ENCODE measurements at regions not wholly inside any gene's neighbourhood (a gene's known extent, or its start where the extent isn't known, plus 50 kb on each side); places are given as distances from the start of the nearest gene placed in this dataset.

DNA sequence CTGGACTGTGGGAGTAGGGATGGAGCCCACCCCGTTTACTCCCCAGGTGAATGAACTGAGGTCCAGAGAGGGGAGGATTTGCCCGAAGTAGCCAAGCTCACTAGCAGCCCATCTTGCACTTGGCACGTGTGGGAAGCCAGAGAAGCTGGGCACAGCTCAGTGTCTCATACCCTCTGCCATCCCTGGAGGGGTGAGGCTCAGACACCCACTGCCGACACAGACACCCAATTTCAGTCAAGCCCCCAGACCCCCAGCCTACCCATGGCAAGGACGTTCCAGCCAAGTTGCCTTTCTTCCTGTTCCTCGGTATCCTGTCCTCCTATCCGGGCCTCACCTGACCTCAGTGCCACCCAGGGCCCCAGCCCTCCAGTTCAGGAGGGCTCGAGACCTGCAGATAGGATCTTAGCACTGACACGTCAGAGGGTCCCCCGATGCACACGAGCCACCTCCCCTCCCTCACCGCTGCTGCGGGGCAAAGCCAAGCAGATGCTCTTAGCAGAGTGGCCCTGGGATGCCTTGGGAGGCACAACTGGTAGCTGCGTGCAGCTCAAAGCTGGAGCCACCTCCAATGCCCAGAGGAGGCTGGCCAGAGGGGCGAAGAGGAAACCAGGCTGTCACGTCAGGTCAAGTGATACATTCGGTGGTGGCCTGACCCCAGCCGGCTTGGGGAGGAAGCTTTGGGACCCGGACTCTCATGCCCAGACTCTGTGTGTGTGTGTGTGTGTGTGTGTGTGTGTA is 90.4 kb upstream of the TNRC6C start:
- Mint-ChIP-seq H3K9me3 (no peaks in the 10 kb centered on the region), H3K27me3 (no peaks in the 10 kb centered on the region), H3K36me3 (no peaks in the 10 kb centered on the region), H3K27ac (no peak overlapping the region), H3K4me3 (no peak overlapping the region), H3K4me1 (peaks cover 47% of the 10 kb centered on the region)

DNA sequence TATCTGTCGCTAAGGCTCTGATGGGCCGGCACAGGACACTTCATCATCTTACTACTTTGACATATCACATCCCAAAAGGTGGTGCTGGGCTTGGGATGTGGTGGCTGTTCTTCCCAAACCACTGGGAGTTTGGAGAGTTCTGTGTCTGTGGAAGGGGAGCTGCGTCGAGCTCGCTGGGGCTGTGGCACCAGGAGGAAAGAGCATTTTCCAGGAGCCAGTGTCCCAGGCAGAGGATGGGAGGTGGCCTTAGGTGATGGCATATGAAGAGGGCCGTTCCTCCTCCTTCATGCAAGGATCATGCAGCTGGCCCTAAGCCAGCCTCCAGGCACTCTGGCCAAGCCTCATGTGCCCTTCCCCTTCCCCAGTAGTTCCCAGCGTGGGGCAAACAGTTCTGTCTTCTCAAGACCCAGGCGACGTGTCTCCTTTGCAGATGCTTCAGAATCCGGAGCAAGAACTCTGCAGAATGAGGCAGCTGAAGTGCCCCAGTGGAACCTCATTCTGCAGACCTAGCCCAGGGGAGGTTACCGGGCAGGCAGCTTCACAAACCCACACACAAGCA is 89.4 kb upstream of the TNRC6C start:
- peaks cover 51% of the 10 kb centered on the region for H3K4me1 Mint-ChIP-seq
- H3K27ac Mint-ChIP-seq: no peak overlapping the region
- no peak overlapping the region for H3K4me3 Mint-ChIP-seq
- H3K9me3 Mint-ChIP-seq: no peaks in the 10 kb centered on the region
- H3K27me3 Mint-ChIP-seq: no peaks in the 10 kb centered on the region
- no peaks in the 10 kb centered on the region for H3K36me3 Mint-ChIP-seq

DNA sequence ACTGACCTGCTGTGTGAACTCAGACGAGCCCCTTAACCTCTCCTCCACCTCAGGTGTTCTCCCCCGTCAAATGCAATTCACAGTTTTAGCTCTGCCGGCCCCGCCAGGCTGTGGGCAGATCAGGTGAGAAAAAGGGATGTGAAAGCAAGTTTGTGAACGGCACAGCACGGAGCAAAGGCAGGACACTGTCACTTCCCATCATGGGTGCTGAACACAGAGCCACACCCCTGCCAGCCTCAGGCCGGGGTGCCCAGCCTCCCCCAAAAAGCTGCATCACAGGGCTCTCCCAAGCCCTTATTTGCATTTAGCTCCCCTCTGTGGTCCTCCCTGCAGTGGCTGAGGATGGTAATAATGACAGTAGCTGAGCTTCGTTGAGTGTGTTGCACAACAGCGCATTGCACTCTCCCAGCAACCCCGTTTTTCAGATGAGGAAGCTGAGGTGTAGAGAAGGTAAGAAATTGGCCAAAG is 88.8 kb upstream of the TNRC6C start:
- Mint-ChIP-seq H3K27ac (no peak overlapping the region), H3K4me3 (no peak overlapping the region), H3K4me1 (peaks cover 54% of the 10 kb centered on the region), H3K9me3 (no peaks in the 10 kb centered on the region), H3K27me3 (no peaks in the 10 kb centered on the region), H3K36me3 (no peaks in the 10 kb centered on the region)

DNA sequence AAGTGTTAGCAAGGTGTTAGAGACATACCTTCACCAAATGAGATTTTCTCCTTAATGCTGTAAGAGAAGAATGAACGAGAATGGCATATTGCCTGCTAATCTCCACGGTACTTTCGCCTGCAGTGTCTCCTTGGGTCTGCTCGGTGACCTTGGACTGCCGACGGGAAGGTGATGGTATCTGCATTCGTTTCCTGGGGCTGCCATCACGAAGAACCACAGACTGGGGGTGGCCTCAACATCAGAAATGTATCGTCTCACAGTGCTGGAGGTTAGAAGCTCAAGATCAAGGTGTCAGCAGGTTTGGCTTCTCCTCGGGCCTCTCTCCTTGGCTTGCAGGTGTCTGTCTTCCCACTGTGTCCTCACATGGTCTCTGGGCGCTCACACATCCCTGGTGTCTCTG is 86.3 kb upstream of the TNRC6C start:
- peaks cover 9% of the 10 kb centered on the region for H3K36me3 Mint-ChIP-seq
- peaks cover 72% of the 10 kb centered on the region for H3K4me1 Mint-ChIP-seq
- H3K27me3 Mint-ChIP-seq: no peaks in the 10 kb centered on the region
- no peak overlapping the region for H3K27ac Mint-ChIP-seq
- H3K9me3 Mint-ChIP-seq: peaks cover 11% of the 10 kb centered on the region
- H3K4me3 Mint-ChIP-seq: peak overlapping the region; percentile 33

DNA sequence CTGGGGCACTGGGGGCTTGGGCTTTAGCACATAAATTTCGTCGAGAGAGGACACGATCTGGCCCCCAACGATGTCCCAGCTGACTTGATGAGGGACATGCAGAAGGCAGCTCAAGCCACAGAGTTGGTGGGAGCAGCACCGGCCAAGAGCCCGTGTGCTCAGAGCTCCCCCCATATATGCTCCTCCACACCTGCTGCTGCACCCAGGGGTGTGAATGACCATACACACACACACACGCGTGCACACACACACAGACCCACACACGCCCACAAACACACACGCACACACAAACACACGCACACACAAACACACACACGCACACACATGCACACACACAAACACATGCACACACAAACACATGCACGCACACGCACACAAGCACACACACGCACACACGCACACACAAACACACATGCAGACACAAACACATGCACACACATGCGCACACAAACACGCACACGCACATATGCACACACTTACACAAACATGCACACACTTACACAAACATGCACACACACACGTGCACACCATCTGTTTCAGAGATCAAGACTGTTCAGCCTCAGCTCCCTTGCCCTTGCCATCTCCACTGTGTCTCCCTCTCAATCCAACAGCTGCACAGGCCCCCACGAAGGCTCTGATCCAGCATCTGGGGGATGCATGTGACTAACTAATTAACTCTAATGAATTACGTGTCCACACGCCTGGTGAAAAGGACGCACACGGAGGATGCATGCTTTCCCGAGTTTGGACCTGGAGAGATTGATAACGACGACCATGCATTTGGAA is 85.6 kb upstream of the TNRC6C start:
- peaks cover 75% of the 10 kb centered on the region for H3K4me1 Mint-ChIP-seq
- peaks cover 9% of the 10 kb centered on the region for H3K36me3 Mint-ChIP-seq
- peak overlapping the region; percentile 12 for H3K4me3 Mint-ChIP-seq

DNA sequence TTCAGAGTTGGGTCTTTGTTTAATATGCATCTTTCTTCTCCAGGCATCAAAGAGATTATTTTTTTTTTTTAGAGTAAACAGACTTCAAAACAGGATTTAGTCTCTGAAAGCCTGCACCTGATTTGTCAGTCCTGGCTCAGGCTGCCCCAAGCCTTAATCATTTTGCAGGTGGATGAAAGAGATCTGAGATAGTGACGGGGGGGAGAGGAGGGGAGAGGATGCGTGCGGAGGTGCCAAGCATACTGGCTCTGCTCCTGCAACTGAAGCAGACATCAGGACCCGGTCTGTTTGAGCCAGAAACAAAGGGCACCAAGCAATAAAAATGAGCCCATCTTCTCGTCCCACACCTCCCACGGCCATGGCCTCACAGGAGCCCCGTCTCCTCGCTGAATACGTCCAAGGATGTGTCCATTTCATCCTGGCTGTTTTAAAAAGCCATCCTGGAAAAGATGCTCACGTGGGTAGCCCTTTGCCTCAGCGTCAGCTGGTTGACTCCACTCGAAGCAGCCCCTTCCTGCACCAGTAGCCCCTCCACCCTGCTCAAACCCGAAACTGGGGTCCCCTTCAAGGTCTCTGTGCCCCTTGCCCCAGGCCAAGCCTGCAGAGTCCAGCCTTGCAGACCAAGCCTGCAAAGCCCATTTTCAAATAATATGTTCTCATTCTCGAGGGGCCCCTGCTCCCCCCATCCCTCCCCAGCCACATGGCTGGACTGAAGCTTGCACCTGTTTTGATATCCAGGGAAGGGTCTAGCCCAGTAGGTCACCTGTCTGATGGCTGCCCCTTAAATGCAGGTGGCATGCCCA is 84.8 kb upstream of the TNRC6C start:
- peaks cover 11% of the 10 kb centered on the region for H3K9me3 Mint-ChIP-seq
- peaks cover 83% of the 10 kb centered on the region for H3K4me1 Mint-ChIP-seq
- peaks cover 9% of the 10 kb centered on the region for H3K36me3 Mint-ChIP-seq
- H3K27ac Mint-ChIP-seq: no peak overlapping the region
- no peaks in the 10 kb centered on the region for H3K27me3 Mint-ChIP-seq
- H3K4me3 Mint-ChIP-seq: no peak overlapping the region

More for the DNA sequence above, 85.6 kb upstream of the TNRC6C start:
- H3K27me3 Mint-ChIP-seq: no peaks in the 10 kb centered on the region
- H3K27ac Mint-ChIP-seq: peak overlapping the region; percentile 88
- peaks cover 11% of the 10 kb centered on the region for H3K9me3 Mint-ChIP-seq

DNA sequence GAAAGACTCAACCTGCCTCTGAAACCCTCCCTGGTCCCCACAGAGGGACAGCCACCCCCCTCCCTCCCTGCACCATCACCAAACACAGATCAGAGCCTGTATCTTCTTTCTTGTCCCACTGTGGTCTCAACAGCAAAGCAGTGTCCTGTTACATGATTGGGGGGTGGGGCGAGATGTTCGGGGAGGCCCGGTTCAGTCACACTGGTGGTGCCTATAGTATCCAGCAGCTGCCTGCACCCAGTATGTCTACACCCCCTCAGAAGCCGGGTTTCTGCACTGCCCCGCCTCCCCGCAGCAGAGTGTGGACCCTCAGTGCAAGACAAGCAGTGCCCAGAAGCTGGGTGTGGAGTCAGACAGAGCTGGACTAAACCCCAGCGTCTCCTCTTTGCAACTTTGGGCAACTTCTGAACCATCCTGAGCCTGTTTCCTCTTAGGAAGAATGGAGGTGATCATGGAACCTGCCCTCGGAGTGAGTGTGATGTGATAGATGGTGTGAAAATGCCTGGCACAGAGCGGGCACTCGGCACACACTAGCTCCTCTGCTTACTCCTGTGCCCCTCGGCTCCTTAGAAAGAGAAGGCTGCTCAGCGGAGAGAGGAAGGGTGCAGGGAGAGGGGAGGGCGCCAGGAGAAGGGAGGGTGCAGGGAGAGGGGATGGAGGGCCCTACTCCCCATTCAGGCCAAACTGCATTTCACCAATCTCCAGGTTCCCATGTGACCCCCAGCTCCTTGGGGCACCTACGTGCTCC is 84.0 kb upstream of the TNRC6C start:
- H3K4me3 Mint-ChIP-seq: no peak overlapping the region
- no peak overlapping the region for H3K27ac Mint-ChIP-seq
- H3K27me3 Mint-ChIP-seq: no peaks in the 10 kb centered on the region
- H3K9me3 Mint-ChIP-seq: peaks cover 11% of the 10 kb centered on the region
- peaks cover 83% of the 10 kb centered on the region for H3K4me1 Mint-ChIP-seq
- peaks cover 9% of the 10 kb centered on the region for H3K36me3 Mint-ChIP-seq

DNA sequence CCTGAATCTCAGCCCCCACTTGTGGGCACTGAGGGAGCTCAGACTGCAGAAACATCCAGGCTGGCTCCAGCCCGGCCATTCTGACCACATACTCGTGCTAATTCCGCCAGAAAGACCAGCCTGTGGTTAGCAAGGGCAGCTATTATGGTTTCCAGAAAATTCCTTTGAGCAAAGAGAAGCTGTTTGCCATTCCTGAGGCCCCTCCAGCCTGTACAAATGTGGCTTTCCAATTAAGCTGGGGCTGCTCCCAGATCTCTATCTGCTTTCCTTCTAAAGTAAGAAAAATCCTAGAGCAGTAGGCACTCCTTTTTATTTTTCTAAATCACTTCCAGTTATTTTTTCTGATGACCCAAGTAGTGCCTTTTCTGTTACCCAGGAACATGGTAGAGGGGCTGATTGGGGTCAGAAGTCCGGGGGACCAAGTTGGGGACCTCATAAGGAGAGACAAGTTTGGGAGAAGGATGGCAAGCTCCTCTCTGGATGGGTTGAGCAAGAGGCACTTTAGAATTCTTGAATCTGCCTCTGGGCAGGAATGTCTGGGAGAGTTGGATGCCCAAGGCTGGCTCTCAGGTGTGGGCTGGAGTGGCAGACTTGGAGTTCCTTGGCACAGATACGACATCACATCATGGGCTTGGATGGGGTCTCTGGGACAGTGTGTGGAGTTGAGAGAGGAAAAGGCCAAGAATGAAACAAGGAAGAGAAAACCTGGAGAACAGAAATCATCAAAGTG is 83.3 kb upstream of the TNRC6C start:
- H3K4me3 Mint-ChIP-seq: no peak overlapping the region
- no peaks in the 10 kb centered on the region for H3K27me3 Mint-ChIP-seq
- H3K9me3 Mint-ChIP-seq: peaks cover 11% of the 10 kb centered on the region
- H3K27ac Mint-ChIP-seq: peak overlapping the region; percentile 80
- H3K36me3 Mint-ChIP-seq: peaks cover 9% of the 10 kb centered on the region
- H3K4me1 Mint-ChIP-seq: peaks cover 83% of the 10 kb centered on the region

DNA sequence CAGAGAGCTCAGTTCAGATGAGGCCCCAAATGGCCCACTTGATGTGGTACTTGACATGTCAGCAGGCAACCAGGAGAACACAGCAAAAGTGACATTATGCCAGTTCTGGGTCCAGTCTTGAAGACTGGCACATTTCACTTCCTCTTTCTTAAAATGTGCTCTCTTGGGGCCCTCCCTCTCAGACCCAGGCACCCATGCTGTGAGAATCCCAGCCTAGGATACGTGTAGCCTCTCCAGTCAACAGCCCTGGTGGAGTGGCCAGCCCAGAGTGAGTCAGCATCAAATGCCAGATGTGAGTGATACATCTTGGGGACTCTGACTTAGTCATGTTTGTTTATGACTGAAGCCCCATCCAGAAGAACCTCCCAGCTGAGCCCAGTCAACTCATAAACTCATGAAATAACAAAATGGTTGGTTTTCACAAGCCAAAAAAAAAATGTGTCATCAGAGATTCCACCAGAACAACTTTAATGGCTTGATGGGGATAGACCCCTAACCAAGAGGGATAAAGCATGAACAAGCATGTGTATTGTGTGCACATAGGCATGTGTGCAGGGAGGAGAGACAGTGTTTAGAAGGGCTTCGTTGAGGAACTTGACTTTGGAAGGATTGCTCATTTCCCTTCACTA is 82.5 kb upstream of the TNRC6C start:
- H3K27ac Mint-ChIP-seq: no peak overlapping the region
- H3K4me3 Mint-ChIP-seq: peak overlapping the region; percentile 42

DNA sequence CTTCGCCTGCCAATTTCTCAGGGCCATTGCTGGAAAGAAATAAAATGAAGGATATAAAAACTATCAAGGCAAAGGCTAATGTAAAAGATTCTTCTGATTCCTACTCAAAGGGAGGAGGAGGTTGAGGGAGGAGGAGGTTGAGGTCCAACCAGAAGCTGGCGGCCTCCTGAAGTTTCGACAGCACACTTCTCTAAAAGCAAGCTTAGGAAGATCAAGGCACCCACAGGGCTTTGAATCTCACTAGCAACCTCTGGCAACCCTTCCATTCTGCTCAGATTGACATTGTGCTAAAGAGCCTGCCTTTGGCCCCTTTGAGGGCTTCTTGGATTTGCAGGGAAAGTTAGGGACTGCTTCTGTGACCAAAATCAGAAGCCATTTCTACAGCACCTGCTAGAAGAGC is 81.5 kb upstream of the TNRC6C start:
- Mint-ChIP-seq H3K27ac (peak overlapping the region; percentile 63), H3K36me3 (peaks cover 9% of the 10 kb centered on the region), H3K9me3 (peaks cover 11% of the 10 kb centered on the region), H3K4me3 (peak overlapping the region; percentile 46), H3K4me1 (peaks cover 92% of the 10 kb centered on the region), H3K27me3 (no peaks in the 10 kb centered on the region)

More for the DNA sequence above, 82.5 kb upstream of the TNRC6C start:
- H3K36me3 Mint-ChIP-seq: peaks cover 9% of the 10 kb centered on the region
- peaks cover 11% of the 10 kb centered on the region for H3K9me3 Mint-ChIP-seq
- H3K27me3 Mint-ChIP-seq: no peaks in the 10 kb centered on the region
- peaks cover 90% of the 10 kb centered on the region for H3K4me1 Mint-ChIP-seq

DNA sequence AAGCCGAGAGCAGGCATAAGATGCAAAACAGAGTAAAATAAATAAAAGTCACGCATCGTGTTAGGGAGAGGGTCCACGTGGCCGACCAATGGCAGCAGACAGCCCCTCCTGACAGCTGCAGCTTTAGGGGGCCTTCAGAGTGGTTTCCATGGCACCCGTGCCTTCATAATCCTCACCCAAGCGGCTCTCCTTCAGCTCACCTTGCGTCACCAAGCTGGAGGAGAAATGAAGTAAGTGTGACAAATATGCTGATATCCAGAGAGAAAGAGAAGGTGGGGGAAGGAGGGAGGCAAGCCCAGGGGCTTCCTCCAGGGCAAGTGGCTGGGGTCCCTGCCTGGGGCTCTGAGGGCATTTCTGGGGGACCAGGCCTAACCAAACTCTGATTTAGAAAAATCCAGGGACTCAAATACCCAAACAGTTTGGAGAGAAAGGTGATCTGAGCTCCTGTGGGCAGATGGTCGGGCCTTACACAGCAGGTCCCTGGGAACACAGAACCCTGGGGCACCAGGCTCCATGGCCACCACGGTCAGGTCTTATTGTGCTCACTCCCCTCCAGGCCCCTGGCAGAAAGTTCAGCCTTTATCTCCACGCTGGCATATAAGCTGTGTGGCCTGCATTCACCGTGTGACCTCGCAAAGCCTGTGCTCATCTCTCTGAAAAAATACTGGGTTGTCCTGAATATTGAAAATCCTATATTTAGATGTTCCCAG is 80.7 kb upstream of the TNRC6C start:
- Mint-ChIP-seq H3K27me3 (no peaks in the 10 kb centered on the region), H3K4me3 (peak overlapping the region; percentile 46), H3K4me1 (peaks cover 92% of the 10 kb centered on the region), H3K27ac (peak overlapping the region; percentile 63), H3K9me3 (peaks cover 11% of the 10 kb centered on the region), H3K36me3 (peaks cover 9% of the 10 kb centered on the region)

DNA sequence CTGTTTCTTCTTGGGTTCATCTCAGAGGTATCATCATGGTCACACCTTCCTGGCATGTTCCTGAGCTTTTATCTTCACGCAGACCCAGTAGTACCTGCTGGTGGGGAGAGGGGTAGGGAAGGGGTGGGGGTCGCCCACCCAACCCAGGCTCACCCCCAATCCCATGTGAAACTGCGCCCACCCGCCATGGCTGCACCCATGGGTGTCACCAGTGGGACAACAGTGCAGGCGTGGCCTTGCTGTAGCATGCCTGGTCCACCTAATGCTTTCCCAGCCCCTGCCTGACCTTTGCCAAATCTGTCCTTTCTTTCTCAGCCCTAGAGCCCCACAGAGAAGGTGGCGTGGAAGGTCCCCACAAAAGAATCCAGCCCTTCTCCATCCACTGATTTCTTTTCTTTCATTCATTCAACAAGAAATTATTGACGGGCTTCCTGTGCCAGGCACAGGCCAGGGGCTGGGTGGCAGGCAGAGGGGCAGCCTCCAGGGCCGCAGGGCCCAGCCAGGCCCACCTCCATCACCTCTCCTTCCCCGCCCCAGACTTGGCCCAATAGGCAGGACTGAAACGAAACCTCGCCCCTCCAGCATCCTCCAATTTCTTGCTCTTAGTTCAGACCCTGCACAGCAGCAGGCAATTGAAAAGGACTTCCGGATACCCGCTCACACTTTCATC is 79.1 kb upstream of the TNRC6C start:
- H3K27me3 Mint-ChIP-seq: no peaks in the 10 kb centered on the region
- H3K4me3 Mint-ChIP-seq: no peak overlapping the region
- peaks cover 9% of the 10 kb centered on the region for H3K36me3 Mint-ChIP-seq
- H3K9me3 Mint-ChIP-seq: peaks cover 11% of the 10 kb centered on the region
- peak overlapping the region; percentile 46 for H3K27ac Mint-ChIP-seq
- peaks cover 90% of the 10 kb centered on the region for H3K4me1 Mint-ChIP-seq

DNA sequence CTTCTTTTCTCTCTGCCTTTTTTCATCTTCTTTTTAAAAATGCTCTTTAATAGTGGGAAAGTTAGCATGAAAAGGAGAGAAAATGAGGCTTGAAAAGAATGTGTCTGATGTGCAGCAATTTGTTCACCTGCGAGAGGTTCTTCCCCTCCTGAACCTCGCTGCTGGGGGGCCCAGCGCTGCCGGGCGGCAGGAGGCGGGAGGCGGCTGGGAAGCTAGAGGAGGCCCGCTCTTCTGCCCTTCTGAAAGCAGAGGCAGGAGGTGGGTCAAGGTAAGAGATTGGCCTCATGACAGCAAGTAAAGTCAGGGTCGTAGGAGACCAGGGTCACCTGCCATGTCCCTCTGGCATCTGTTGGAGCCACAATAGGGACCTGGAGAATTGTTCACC is 78.6 kb upstream of the TNRC6C start:
- H3K4me1 Mint-ChIP-seq: peaks cover 90% of the 10 kb centered on the region
- no peak overlapping the region for H3K27ac Mint-ChIP-seq
- H3K27me3 Mint-ChIP-seq: no peaks in the 10 kb centered on the region
- H3K36me3 Mint-ChIP-seq: peaks cover 9% of the 10 kb centered on the region
- H3K9me3 Mint-ChIP-seq: peaks cover 11% of the 10 kb centered on the region
- H3K4me3 Mint-ChIP-seq: no peak overlapping the region

All from activated naive CD4-positive, alpha-beta T cell treated with anti-CD3 and anti-CD28 coated beads, Interleukin-2, amount 50 U/mL, for 24 hours (primary cell).